ENCODE measurements at regions not wholly inside any gene's neighbourhood (a gene's known extent, or its start where the extent isn't known, plus 50 kb on each side); places are given as distances from the start of the nearest gene placed in this dataset.

- TF ChIP-seq, protein P1, sequence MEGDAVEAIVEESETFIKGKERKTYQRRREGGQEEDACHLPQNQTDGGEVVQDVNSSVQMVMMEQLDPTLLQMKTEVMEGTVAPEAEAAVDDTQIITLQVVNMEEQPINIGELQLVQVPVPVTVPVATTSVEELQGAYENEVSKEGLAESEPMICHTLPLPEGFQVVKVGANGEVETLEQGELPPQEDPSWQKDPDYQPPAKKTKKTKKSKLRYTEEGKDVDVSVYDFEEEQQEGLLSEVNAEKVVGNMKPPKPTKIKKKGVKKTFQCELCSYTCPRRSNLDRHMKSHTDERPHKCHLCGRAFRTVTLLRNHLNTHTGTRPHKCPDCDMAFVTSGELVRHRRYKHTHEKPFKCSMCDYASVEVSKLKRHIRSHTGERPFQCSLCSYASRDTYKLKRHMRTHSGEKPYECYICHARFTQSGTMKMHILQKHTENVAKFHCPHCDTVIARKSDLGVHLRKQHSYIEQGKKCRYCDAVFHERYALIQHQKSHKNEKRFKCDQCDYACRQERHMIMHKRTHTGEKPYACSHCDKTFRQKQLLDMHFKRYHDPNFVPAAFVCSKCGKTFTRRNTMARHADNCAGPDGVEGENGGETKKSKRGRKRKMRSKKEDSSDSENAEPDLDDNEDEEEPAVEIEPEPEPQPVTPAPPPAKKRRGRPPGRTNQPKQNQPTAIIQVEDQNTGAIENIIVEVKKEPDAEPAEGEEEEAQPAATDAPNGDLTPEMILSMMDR (IDR thresholded peaks at IDR 0.05; ENCODE audit: low read length), result peak; percentile 19; the same call in 1 of the 2 replicates
- no peak for TF ChIP-seq EZH2 (IDR thresholded peaks at IDR 0.05; ENCODE audit: borderline replicate concordance, low read length)
Measured at GRCh38 chr6:125546841-125547251, 202.6 kb upstream of the HEY2 start.

Measured in OCI-LY1 (cell line).